NB4 (cell line): ENCODE measurements at regions not wholly inside any gene's neighbourhood (a gene's known extent, or its start where the extent isn't known, plus 50 kb on each side); places are given as distances from the start of the nearest gene placed in this dataset.

Source experiments
- MYC ChIP-seq: IDR thresholded peaks from 2 replicates; pipeline ENCODE4 v1.6.1; 2011; ENCODE audit warnings: low read depth, low read length
- POLR2A ChIP-seq: IDR thresholded peaks from 2 replicates; pipeline ENCODE4 v1.6.1; 2011; ENCODE audit warnings: mild to moderate bottlenecking; ENCODE audit not compliant: insufficient read length; ENCODE audit errors: extremely low read depth
- TF ChIP-seq, protein P1 (sequence below): IDR thresholded peaks from one replicate; pipeline ENCODE4 v1.5.1; 2012; ENCODE audit warnings: low read depth, low read length

DNA sequence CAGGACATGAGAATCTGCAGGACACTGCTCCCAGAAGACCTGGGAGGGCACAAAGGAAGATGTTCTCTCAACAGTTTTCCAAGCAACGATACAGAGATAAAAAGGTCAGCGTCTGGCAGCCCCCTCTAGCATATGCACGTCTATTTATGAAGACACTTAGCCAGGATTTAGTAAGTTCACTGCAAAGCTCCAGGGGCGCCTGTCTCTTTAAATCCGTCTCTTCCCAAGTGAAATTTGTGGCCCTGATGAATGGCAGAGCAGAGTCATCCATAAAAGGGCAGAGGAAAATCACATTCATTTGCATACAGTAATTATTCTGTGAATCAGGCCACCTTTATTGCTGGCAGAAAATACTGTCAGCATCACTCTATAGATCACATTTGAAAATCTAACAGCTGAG lies 390.9 kb upstream of the SMIM21 start:
- no peak for TF ChIP-seq POLR2A
- TF ChIP-seq, protein P1, sequence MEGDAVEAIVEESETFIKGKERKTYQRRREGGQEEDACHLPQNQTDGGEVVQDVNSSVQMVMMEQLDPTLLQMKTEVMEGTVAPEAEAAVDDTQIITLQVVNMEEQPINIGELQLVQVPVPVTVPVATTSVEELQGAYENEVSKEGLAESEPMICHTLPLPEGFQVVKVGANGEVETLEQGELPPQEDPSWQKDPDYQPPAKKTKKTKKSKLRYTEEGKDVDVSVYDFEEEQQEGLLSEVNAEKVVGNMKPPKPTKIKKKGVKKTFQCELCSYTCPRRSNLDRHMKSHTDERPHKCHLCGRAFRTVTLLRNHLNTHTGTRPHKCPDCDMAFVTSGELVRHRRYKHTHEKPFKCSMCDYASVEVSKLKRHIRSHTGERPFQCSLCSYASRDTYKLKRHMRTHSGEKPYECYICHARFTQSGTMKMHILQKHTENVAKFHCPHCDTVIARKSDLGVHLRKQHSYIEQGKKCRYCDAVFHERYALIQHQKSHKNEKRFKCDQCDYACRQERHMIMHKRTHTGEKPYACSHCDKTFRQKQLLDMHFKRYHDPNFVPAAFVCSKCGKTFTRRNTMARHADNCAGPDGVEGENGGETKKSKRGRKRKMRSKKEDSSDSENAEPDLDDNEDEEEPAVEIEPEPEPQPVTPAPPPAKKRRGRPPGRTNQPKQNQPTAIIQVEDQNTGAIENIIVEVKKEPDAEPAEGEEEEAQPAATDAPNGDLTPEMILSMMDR, result no peak
- no peak for TF ChIP-seq MYC
